ENCODE measurements at regions not wholly inside any gene's neighbourhood (a gene's known extent, or its start where the extent isn't known, plus 50 kb on each side); places are given as distances from the start of the nearest gene placed in this dataset.

DNA sequence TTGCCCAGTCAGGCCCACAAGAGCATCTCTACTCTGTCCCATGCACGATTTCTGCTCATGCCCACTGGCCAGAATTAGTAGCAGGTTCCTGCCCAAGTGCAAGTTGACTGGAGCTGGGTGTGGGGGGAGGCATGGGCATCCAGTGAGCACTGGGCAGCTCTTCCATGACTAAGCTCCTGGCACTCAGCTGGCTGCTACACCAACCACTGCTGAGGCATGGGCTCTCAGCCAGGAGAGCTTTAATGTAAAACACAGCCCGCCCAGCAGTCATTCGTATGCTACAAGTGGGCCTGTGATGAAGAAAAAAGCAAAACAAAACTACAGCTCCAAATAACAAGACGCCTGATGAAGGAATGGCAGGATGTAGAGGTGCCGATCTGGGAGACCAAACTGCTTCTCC, 335.4 kb upstream of the PFKP start:
- Histone ChIP-seq H4K20me1 (ENCODE audit: insufficient read depth, poor library complexity, severe bottlenecking) (no peaks in the 10 kb centered on the region), H3K4me1 (ENCODE audit: insufficient read depth) (no peaks in the 10 kb centered on the region), H3K9me2 (replicated peaks; ENCODE audit: insufficient read depth) (no peaks in the 10 kb centered on the region), H3K79me2 (no peaks in the 10 kb centered on the region), H3K4me3 (no peak overlapping the region), H3K27ac (no peak overlapping the region), H3K4me2 (no peak overlapping the region), H2AFZ (no peak overlapping the region), H3K9me3 (ENCODE audit: low read depth) (no peaks in the 10 kb centered on the region), H3K36me3 (replicated peaks; ENCODE audit: insufficient read depth, low read depth) (no peaks in the 10 kb centered on the region), H3K27me3 (no peaks in the 10 kb centered on the region)
- TF ChIP-seq EZH2 (IDR thresholded peaks at IDR 0.05; ENCODE audit: borderline replicate concordance): no peak
- TF ChIP-seq, protein P1, sequence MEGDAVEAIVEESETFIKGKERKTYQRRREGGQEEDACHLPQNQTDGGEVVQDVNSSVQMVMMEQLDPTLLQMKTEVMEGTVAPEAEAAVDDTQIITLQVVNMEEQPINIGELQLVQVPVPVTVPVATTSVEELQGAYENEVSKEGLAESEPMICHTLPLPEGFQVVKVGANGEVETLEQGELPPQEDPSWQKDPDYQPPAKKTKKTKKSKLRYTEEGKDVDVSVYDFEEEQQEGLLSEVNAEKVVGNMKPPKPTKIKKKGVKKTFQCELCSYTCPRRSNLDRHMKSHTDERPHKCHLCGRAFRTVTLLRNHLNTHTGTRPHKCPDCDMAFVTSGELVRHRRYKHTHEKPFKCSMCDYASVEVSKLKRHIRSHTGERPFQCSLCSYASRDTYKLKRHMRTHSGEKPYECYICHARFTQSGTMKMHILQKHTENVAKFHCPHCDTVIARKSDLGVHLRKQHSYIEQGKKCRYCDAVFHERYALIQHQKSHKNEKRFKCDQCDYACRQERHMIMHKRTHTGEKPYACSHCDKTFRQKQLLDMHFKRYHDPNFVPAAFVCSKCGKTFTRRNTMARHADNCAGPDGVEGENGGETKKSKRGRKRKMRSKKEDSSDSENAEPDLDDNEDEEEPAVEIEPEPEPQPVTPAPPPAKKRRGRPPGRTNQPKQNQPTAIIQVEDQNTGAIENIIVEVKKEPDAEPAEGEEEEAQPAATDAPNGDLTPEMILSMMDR (IDR thresholded peaks at IDR 0.05; ENCODE audit: poor library complexity): no peak
- TF ChIP-seq EZH2phosphoT487 (IDR thresholded peaks at IDR 0.05; ENCODE audit: low read depth, severe bottlenecking, unreplicated experiment): no peak
- WGBS (ENCODE audit: low lambda C conversion rate, missing lambda C conversion rate): 86% methylated on average over 5 of the region's 5 CpGs
- no peak for DNase-seq (ENCODE audit: low spot score)

DNA sequence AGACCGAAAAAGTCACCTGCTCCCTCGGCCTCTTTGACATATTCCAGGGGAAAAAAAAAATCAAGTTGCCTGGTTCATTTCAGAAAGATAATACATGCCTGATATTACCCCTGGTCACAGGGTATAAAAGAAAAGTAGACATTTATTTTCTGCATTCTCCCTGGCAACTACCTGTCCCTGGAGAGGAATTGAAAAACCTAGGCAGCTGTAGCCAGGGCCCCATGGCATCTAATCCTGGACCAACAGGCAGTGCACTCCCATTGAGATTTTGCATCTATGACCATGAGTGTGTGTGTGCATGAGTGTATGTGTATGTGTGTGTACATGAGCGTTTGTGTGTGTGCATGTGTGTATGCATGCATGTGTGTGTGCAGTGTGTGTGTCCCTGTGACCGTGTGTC, 338.2 kb upstream of the PFKP start:
- H3K79me2 ChIP-seq: no peaks in the 10 kb centered on the region
- WGBS (ENCODE audit: low lambda C conversion rate, missing lambda C conversion rate): 83% methylated on average over 4 of the region's 4 CpGs
- no peaks in the 10 kb centered on the region for H4K20me1 ChIP-seq (ENCODE audit: insufficient read depth, poor library complexity, severe bottlenecking)
- H3K9me3 ChIP-seq (ENCODE audit: low read depth): no peaks in the 10 kb centered on the region
- no peak overlapping the region for H2AFZ ChIP-seq
- no peak overlapping the region for H3K4me3 ChIP-seq
- no peak overlapping the region for H3K27ac ChIP-seq
- H3K27me3 ChIP-seq: no peaks in the 10 kb centered on the region
- no peaks in the 10 kb centered on the region for H3K9me2 ChIP-seq (replicated peaks; ENCODE audit: insufficient read depth)
- no peak overlapping the region for H3K4me2 ChIP-seq
- no peak for TF ChIP-seq EZH2 (IDR thresholded peaks at IDR 0.05; ENCODE audit: borderline replicate concordance)
- TF ChIP-seq, protein P1 (IDR thresholded peaks at IDR 0.05; ENCODE audit: poor library complexity): no peak
- no peaks in the 10 kb centered on the region for H3K4me1 ChIP-seq (ENCODE audit: insufficient read depth)
- no peaks in the 10 kb centered on the region for H3K36me3 ChIP-seq (replicated peaks; ENCODE audit: insufficient read depth, low read depth)
- DNase-seq (ENCODE audit: low spot score): no peak

DNA sequence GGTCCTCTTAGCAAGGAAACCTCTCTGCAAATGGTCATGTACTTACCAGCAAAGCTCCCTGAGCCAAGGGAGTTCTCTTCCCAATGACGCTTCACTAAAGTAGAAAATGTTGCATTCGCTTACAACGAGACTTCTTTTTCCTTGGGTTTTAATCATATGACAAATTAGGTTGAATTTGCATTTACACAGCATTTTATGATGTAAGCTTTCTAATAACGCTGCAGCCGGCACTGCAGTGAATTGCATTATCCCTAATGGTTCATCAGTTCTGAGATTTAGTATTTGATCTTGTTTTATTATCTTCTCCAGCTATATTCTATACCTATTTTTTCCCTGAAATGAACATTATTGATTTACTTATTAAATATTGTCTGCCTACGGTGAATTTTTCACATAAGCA, 339.3 kb upstream of the PFKP start:
- Histone ChIP-seq H3K27ac (no peak overlapping the region), H3K36me3 (replicated peaks; ENCODE audit: insufficient read depth, low read depth) (no peaks in the 10 kb centered on the region), H3K9me2 (replicated peaks; ENCODE audit: insufficient read depth) (no peaks in the 10 kb centered on the region), H3K27me3 (no peaks in the 10 kb centered on the region), H3K4me2 (no peak overlapping the region), H4K20me1 (ENCODE audit: insufficient read depth, poor library complexity, severe bottlenecking) (no peaks in the 10 kb centered on the region), H3K4me1 (ENCODE audit: insufficient read depth) (no peaks in the 10 kb centered on the region), H2AFZ (no peak overlapping the region), H3K4me3 (no peak overlapping the region), H3K79me2 (no peaks in the 10 kb centered on the region), H3K9me3 (ENCODE audit: low read depth) (no peaks in the 10 kb centered on the region)
- WGBS (ENCODE audit: low lambda C conversion rate, missing lambda C conversion rate): 92% methylated on average over 6 of the region's 6 CpGs
- TF ChIP-seq, protein P1 (IDR thresholded peaks at IDR 0.05; ENCODE audit: poor library complexity): no peak
- TF ChIP-seq EZH2phosphoT487 (IDR thresholded peaks at IDR 0.05; ENCODE audit: low read depth, severe bottlenecking, unreplicated experiment): no peak
- no peak for TF ChIP-seq EZH2 (IDR thresholded peaks at IDR 0.05; ENCODE audit: borderline replicate concordance)
- DNase-seq (ENCODE audit: low spot score): no peak

DNA sequence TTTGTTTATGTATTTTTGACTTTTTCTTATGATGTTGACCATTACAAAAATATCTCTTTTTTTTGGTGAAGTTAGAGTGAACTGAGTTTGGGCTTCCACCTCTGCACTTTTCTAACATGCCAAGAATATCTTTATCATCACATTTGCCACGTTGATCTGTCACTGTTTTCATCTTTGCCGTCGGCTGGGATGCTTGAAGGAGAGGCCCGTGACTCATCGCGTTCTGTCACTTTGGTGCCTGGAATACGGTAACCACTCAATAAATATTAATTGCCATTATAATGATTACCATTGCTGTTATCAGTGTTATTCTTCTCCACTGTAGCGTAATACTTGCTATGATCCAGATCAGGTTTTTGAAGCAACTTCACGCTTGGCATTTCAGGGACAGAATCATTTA, 350.8 kb upstream of the PFKP start:
- Histone ChIP-seq H3K36me3 (replicated peaks; ENCODE audit: insufficient read depth, low read depth) (no peaks in the 10 kb centered on the region), H3K27me3 (no peaks in the 10 kb centered on the region), H2AFZ (no peak overlapping the region), H3K27ac (no peak overlapping the region), H4K20me1 (ENCODE audit: insufficient read depth, poor library complexity, severe bottlenecking) (no peaks in the 10 kb centered on the region), H3K9me3 (ENCODE audit: low read depth) (no peaks in the 10 kb centered on the region), H3K79me2 (no peaks in the 10 kb centered on the region), H3K9me2 (replicated peaks; ENCODE audit: insufficient read depth) (no peaks in the 10 kb centered on the region), H3K4me1 (ENCODE audit: insufficient read depth) (no peaks in the 10 kb centered on the region), H3K4me3 (no peak overlapping the region), H3K4me2 (no peak overlapping the region)
- 85% methylated on average over 9 of the region's 9 CpGs for WGBS (ENCODE audit: low lambda C conversion rate, missing lambda C conversion rate)
- DNase-seq (ENCODE audit: low spot score): no peak
- no peak for TF ChIP-seq EZH2 (IDR thresholded peaks at IDR 0.05; ENCODE audit: borderline replicate concordance)
- TF ChIP-seq EZH2phosphoT487 (IDR thresholded peaks at IDR 0.05; ENCODE audit: low read depth, severe bottlenecking, unreplicated experiment): no peak
- TF ChIP-seq, protein P1 (IDR thresholded peaks at IDR 0.05; ENCODE audit: poor library complexity): no peak
